Medulla oblongata (tissue), 1 donor: ENCODE measurements at regions not wholly inside any gene's neighbourhood (a gene's known extent, or its start where the extent isn't known, plus 50 kb on each side); places are given as distances from the start of the nearest gene placed in this dataset.

Experiments used
- DNase-seq: peaks from one replicate; pipeline ENCODE4 v3.0.0-alpha.2; 2015; ENCODE audit errors: extremely low spot score

DNA sequence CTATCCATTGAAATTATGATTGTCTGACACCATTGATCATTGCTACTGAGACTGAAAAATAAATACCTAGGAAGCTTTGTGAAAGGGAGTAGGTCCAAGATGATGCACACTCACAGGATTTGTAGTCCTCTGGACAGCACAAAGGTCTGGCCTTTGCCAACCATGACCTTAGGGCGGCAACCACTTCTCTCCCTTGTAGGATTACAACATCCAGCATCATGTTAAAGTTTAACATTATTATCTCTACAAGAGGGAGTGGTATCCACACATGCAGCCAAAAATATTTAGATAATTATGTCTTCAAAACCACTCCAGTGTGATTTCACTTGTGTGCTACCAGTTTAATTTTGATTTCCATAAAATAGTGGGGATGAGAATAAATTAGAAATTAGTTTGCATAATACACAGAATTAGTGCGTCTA is 51.1 kb upstream of the NHSL1 start:
- DNase-seq: no peak

- DNase-seq: no peak
Observed at GRCh38 chr6:138554146-138554545, 54.9 kb upstream of the NHSL1 start.

GRCh38 chr6:138555421-138555988 is 56.2 kb upstream of the NHSL1 start:
- DNase-seq: no peak

- DNase-seq: no peak
Observed at GRCh38 chr6:138557147-138557546, 57.9 kb upstream of the NHSL1 start.

DNA sequence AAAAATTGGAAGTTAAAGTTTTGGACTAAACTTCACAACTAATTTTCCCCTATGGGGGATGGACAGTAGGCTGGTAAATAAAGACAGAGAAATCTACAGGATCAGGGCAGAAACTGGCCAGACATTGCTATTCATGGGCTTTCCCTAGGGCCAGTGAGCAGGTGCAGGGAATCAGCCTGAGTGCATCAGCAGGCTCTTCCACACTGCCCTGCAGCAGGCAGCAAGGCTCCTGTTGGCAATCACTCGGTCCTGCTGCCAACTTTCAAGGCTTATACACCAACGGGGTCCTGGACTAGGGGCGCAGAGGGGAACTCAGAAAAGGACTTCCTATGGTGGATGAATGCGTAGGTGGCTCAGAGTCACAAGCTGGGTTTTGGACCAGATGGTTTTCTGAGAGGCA is 59.8 kb upstream of the NHSL1 start:
- DNase-seq: no peak

GRCh38 chr6:138560130-138560860 is 61.0 kb upstream of the NHSL1 start:
- DNase-seq: no peak

GRCh38 chr6:138562691-138563090 is 63.4 kb upstream of the NHSL1 start:
- DNase-seq: no peak

DNA sequence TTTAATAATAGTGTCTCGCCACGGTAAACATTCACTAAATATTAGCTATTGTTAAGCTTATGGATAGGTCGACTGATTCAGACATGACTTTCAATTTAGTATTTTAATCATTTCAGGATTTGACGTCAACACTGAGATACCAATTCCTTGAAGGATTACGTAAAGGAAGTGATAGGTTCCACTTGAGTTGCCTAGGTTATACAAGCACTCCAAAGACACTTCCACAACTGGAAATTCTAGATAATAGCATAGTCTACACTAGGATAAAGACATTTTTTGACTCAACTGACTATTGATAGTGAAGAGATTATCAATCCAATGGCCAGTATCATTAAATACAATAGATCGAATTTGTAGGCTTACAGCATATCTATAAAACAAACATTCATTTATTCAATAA is 63.9 kb upstream of the NHSL1 start:
- no peak for DNase-seq

DNA sequence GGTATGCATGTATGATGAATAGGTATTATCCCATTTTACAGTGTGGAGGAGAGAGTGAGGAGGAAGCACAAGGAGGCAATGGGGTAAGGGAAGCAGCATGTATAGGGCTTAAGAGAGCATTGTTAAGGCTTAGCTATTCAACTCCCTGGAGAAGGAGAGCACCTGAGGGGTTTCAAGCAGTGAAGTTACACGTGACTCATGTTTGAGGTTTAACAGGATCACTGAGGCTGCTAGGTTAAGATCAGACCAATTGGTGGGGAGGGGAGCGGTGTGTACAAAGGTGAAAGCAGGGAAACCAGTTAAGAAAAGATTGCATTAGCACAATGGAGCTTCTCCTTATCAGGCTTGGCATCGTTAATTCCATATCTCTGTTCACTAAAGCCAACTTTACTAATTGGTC is 64.4 kb upstream of the NHSL1 start:
- no peak for DNase-seq

- no peak for DNase-seq
Observed at GRCh38 chr6:138564170-138564721, 65.0 kb upstream of the NHSL1 start.

DNA sequence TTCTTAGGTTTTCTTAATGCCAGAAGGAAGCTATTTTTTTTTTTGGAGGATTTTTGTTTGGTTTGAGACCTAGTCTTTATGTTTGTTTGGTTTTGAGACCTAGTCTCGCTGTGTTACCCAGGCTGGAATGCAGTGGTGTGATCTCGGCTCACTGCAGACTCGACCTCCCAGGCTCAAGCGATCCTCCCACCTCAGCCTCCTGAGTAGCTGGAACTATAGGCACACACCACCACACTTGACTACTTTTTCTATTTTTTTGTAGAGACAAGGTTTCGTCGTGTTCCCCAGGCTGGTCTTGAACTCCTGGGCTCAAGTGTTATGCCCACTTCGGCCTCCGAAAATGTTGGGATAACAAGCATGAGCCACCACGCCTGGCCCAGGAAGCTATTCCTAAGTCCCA is 67.8 kb upstream of the NHSL1 start:
- DNase-seq: no peak

- DNase-seq: no peak
Observed at GRCh38 chr6:138568997-138569396, 69.7 kb upstream of the NHSL1 start.

GRCh38 chr6:138569554-138569953 is 70.3 kb upstream of the NHSL1 start:
- DNase-seq: no peak

- no peak for DNase-seq
Observed at GRCh38 chr6:138569970-138570724, 70.9 kb upstream of the NHSL1 start.

DNA sequence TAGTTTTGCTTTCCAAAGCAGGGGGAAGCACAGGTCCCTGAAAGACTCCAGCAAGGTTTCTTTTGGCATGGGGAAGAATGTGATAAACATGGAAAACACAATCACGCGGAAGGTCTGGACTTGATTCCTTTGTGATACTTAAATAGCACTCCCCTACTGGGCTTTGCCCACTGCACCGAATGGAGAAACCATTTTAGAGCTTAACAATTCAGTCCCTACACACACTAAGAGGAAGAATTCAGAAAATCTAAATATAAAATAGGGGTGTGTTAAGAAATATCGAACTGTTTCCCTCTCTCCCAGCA is 71.4 kb upstream of the NHSL1 start:
- DNase-seq: no peak

DNA sequence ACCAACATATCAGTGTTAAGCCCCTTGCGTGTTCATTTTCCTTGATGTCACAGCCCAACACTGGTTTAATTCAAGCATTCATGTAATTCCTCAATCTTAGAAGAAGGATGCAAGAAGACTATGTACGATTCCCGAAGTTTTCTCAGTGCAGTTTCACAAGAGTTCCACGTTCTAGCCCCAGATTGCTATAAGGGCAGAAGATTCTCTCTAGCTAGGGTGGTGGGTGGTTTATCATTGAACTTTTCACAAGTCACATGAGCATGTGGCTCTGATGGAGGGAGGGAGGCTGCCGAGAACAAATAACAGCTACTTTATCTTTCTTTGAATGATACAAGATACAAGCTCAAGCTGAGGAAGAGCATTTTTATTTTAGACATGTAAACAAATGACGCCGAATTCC is 71.9 kb upstream of the NHSL1 start:
- DNase-seq: peak; percentile 21

DNA sequence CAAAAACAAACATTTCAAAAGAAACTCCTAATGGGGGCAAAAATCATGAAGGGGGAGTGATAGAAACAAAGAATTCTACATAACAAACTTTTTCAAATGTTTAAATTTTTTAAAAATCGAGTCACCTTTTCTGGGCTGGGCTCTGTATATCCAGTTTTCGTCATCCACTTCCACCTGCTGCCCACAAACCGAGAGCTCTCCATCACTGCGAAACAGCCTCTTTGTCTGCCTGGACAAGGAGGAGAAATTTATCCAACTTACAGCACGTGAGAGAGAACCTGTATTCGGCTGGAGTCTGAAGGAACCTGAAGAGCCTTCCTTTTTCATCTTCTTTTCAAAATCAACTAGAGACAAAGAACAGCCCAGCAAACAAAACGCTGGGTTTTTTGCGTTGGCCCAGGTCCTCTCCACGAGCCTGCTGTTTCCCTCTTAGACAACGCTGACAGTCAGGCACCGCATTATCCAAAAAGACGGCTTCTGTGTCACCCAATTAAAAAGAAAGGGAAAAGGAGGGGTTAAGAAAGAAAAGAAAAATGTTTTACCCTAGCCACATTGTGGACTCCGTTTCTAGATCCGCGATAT is 72.4 kb upstream of the NHSL1 start:
- no peak for DNase-seq

- DNase-seq: peak; percentile 56
Observed at GRCh38 chr6:138572167-138572875, 73.0 kb upstream of the NHSL1 start.

GRCh38 chr6:138572885-138573284 is 73.6 kb upstream of the NHSL1 start:
- no peak for DNase-seq

DNA sequence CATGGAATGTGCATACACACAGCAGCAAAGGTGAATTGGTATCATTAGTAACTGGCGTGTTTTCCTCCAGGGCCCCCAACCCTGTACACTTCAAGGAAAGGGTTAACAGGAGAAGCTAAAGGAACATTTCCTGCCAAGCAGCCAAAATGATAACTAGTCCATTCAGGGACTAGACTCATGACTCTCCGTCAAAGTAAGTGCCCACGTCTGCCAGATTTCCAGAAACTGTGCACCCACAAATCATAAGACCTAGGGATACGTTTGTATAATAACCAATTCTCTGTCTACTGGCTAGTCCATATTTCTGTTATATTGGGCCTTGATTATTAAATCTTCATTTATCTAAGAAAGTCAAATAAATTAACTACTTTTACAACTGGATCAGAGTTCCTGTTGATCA is 76.0 kb upstream of the NHSL1 start:
- no peak for DNase-seq

- DNase-seq: no peak
Observed at GRCh38 chr6:138576313-138576712, 77.0 kb upstream of the NHSL1 start.
